Keratinocyte (primary cell): ENCODE measurements at regions not wholly inside any gene's neighbourhood (a gene's known extent, or its start where the extent isn't known, plus 50 kb on each side); places are given as distances from the start of the nearest gene placed in this dataset.

Source experiments
- EZH2 ChIP-seq: IDR thresholded peaks from one replicate; pipeline ENCODE4 v1.6.1; 2012; ENCODE audit warnings: inconsistent platforms, mild to moderate bottlenecking, low read length, moderate library complexity
- TF ChIP-seq, protein P1 (sequence below), 3 experiments: IDR thresholded peaks in 1 of 3; conservative IDR thresholded peaks in 1 of 3; optimal IDR thresholded peaks in 1 of 3; 2 replicates in 2 of 3; 3 replicates in 1 of 3; pipeline versions ENCODE3 to v1.5.1; 2011; ENCODE audit warnings: low read length in 3 of 3, mild to moderate bottlenecking in 3 of 3, moderate library complexity in 2 of 3, control low read depth in 1 of 3, inconsistent platforms in 1 of 3; ENCODE audit not compliant: insufficient read depth in 2 of 3; ENCODE audit errors: extremely low read depth in 1 of 3

DNA sequence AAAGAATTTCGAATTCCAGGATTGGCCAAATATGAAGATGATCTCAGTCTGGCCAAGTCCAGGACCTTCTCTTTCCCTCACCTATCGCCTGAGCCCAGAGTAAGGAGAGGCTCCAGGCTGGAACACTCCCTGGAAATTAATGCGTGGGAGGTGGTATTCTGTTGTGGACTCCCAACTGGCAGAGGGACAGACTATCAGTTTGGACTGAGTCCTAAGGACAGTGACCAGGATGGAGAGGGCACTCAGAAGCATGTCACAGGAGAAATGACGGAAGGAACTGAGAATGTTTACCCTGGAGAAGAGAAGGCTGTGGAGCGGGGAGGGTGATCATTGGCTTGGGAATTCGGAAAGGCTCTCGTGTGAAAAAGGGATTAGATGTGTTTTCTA, 84.4 kb downstream of the RPL27A start:
- TF ChIP-seq, protein P1, sequence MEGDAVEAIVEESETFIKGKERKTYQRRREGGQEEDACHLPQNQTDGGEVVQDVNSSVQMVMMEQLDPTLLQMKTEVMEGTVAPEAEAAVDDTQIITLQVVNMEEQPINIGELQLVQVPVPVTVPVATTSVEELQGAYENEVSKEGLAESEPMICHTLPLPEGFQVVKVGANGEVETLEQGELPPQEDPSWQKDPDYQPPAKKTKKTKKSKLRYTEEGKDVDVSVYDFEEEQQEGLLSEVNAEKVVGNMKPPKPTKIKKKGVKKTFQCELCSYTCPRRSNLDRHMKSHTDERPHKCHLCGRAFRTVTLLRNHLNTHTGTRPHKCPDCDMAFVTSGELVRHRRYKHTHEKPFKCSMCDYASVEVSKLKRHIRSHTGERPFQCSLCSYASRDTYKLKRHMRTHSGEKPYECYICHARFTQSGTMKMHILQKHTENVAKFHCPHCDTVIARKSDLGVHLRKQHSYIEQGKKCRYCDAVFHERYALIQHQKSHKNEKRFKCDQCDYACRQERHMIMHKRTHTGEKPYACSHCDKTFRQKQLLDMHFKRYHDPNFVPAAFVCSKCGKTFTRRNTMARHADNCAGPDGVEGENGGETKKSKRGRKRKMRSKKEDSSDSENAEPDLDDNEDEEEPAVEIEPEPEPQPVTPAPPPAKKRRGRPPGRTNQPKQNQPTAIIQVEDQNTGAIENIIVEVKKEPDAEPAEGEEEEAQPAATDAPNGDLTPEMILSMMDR (optimal IDR thresholded peaks at IDR 0.05 in 1 of 3, IDR thresholded peaks at IDR 0.05 in 1 of 3, conservative IDR thresholded peaks at IDR 0.05 in 1 of 3; ENCODE audit: extremely low read depth in 1 of 3, insufficient read depth in 2 of 3, low read length in 3 of 3), result no peak
- no peak for TF ChIP-seq EZH2
